K562 (cell line): ENCODE measurements at regions not wholly inside any gene's neighbourhood (a gene's known extent, or its start where the extent isn't known, plus 50 kb on each side); places are given as distances from the start of the nearest gene placed in this dataset.

Experiments used
- JUN ChIP-seq, 2 experiments: sonication (generic) in 1 of 2; formaldehyde crosslinking in 1 of 2; IDR thresholded peaks; 2 replicates each; pipeline versions ENCODE4 v1.6.1 to v1.8.0; 2012 to 2022; ENCODE audit warnings: borderline replicate concordance in 2 of 2, mild to moderate bottlenecking in 2 of 2, improper control_type of control experiment in 1 of 2, low read depth in 1 of 2, low read length in 1 of 2, missing genetic modification reagents in 1 of 2
- MAX ChIP-seq: sonication (generic); formaldehyde crosslinking; IDR thresholded peaks from 2 replicates; pipeline ENCODE4 v1.9.0; 2022; ENCODE audit warnings: mild to moderate bottlenecking, missing genetic modification reagents
- MCM2 ChIP-seq: fragments of 450-650 bp; IDR thresholded peaks from 2 replicates; pipeline ENCODE4 v1.6.1; 2017; ENCODE audit warnings: low read depth, mild to moderate bottlenecking
- NFE2 ChIP-seq: IDR thresholded peaks from 2 replicates; pipeline ENCODE4 v1.6.1; 2014; ENCODE audit warnings: antibody characterized with exemption, low read depth
- OTX1 ChIP-seq: fragments of 450-650 bp; formaldehyde crosslinking; IDR thresholded peaks from 2 replicates; pipeline ENCODE4 v1.4.0; 2022; ENCODE audit warnings: mild to moderate bottlenecking
- POU5F1 ChIP-seq: fragments of 150-350 bp; IDR thresholded peaks from 2 replicates; pipeline ENCODE4 v1.6.1; 2014; ENCODE audit warnings: borderline replicate concordance, low read length, low read depth, mild to moderate bottlenecking; ENCODE audit not compliant: partially characterized antibody
- SIN3A ChIP-seq, 2 experiments: fragments of 150-350 bp in 1 of 2; IDR thresholded peaks; 2 replicates each; pipeline ENCODE4 v1.6.1; 2011 to 2016; ENCODE audit warnings: borderline replicate concordance in 2 of 2, low read depth in 2 of 2, low read length in 2 of 2, mild to moderate bottlenecking in 2 of 2, moderate library complexity in 2 of 2; ENCODE audit not compliant: control insufficient read depth in 1 of 2
- SMAD3 ChIP-seq: fragments of 450-650 bp; formaldehyde crosslinking; conservative IDR thresholded peaks from 2 replicates; pipeline ENCODE4 v1.4.0; 2020; ENCODE audit warnings: mild to moderate bottlenecking
- SNAPC5 ChIP-seq: fragments of 250-450 bp; sonication (Bioruptor Pico); IDR thresholded peaks from 2 replicates; pipeline ENCODE4 v1.8.0; 2021; ENCODE audit warnings: moderate library complexity, mild to moderate bottlenecking, inconsistent platforms
- ZNF655 ChIP-seq: fragments of 250-450 bp; sonication (Bioruptor Pico); IDR thresholded peaks from 2 replicates; pipeline ENCODE4 v1.5.0; 2021
- ZNF766 ChIP-seq: fragments of 200-800 bp; sonication (Bioruptor generic); conservative IDR thresholded peaks from 2 replicates; pipeline ENCODE4 v1.6.1; 2016; ENCODE audit warnings: missing genetic modification characterization, missing compliant biosample characterization
- ZNF830 ChIP-seq: fragments of 250-450 bp; sonication (Bioruptor Pico); IDR thresholded peaks from 2 replicates; pipeline ENCODE4 v1.5.0; 2021; ENCODE audit warnings: mild to moderate bottlenecking

- no peak for TF ChIP-seq SNAPC5 (CRISPR knock-in tag)
- no peak for TF ChIP-seq ZNF766
- TF ChIP-seq MAX (CRISPR knock-in tag): no peak
- TF ChIP-seq SMAD3 (CRISPR knock-in tag): no peak
- TF ChIP-seq NFE2: no peak
- no peak for TF ChIP-seq POU5F1
- no peak for TF ChIP-seq MCM2
- TF ChIP-seq OTX1 (CRISPR knock-in tag): no peak
- TF ChIP-seq ZNF830 (CRISPR knock-in tag): no peak
- TF ChIP-seq JUN (IDR thresholded peaks at IDR 0.05; ENCODE audit: borderline replicate concordance, low read depth, low read length): no peak
- TF ChIP-seq JUN (CRISPR knock-in tag; IDR thresholded peaks at IDR 0.05; ENCODE audit: borderline replicate concordance): no peak
- TF ChIP-seq ZNF655 (CRISPR knock-in tag): no peak
- TF ChIP-seq SIN3A (IDR thresholded peaks at IDR 0.05; ENCODE audit: borderline replicate concordance in 2 of 2, control insufficient read depth in 1 of 2, low read depth in 2 of 2, low read length in 2 of 2): no peak
Measured at GRCh38 chr12:25767606-25768005, 190.9 kb upstream of the RASSF8 start.
